Suprapubic skin (tissue), 3 donors: ENCODE measurements at regions not wholly inside any gene's neighbourhood (a gene's known extent, or its start where the extent isn't known, plus 50 kb on each side); places are given as distances from the start of the nearest gene placed in this dataset.

Source experiments
- POLR2A ChIP-seq, 2 donors: fragments of 450-650 bp; IDR thresholded peaks; one replicate each; pipeline ENCODE4 v1.6.1; 2017; ENCODE audit warnings: antibody characterized with exemption in 2 of 2, mild to moderate bottlenecking in 2 of 2, moderate library complexity in 2 of 2
- TF ChIP-seq, protein P1 (sequence below), 2 donors: fragments of 200-600 bp in 1 of 2; fragments of 450-650 bp in 1 of 2; sonication (generic) in 1 of 2; IDR thresholded peaks; one replicate each; pipeline ENCODE4 v1.5.1; 2016 to 2019; ENCODE audit warnings: antibody characterized with exemption in 2 of 2, mild to moderate bottlenecking in 1 of 2, moderate library complexity in 1 of 2

GRCh38 chr2:102979429-102979828, 217.6 kb downstream of the TMEM182 start:
- no peak for TF ChIP-seq POLR2A (IDR thresholded peaks at IDR 0.05)
- TF ChIP-seq, protein P1, sequence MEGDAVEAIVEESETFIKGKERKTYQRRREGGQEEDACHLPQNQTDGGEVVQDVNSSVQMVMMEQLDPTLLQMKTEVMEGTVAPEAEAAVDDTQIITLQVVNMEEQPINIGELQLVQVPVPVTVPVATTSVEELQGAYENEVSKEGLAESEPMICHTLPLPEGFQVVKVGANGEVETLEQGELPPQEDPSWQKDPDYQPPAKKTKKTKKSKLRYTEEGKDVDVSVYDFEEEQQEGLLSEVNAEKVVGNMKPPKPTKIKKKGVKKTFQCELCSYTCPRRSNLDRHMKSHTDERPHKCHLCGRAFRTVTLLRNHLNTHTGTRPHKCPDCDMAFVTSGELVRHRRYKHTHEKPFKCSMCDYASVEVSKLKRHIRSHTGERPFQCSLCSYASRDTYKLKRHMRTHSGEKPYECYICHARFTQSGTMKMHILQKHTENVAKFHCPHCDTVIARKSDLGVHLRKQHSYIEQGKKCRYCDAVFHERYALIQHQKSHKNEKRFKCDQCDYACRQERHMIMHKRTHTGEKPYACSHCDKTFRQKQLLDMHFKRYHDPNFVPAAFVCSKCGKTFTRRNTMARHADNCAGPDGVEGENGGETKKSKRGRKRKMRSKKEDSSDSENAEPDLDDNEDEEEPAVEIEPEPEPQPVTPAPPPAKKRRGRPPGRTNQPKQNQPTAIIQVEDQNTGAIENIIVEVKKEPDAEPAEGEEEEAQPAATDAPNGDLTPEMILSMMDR (IDR thresholded peaks at IDR 0.05), result no peak
